Fibroblast of villous mesenchyme (primary cell): ENCODE measurements at regions not wholly inside any gene's neighbourhood (a gene's known extent, or its start where the extent isn't known, plus 50 kb on each side); places are given as distances from the start of the nearest gene placed in this dataset.

Experiments
- DNase-seq: peaks from one replicate; pipeline ENCODE4 v3.0.0-alpha.2; 2010; ENCODE audit warnings: low read depth
- H3K4me3 ChIP-seq: 2 replicates; pipeline ENCODE4 v1.5.1; 2011; ENCODE audit warnings: low read depth, mild to moderate bottlenecking, low read length
- CTCF ChIP-seq: IDR thresholded peaks from 2 replicates; pipeline ENCODE4 v1.5.1; 2012; ENCODE audit warnings: low read depth, mild to moderate bottlenecking, low read length; ENCODE audit not compliant: insufficient read depth

DNA sequence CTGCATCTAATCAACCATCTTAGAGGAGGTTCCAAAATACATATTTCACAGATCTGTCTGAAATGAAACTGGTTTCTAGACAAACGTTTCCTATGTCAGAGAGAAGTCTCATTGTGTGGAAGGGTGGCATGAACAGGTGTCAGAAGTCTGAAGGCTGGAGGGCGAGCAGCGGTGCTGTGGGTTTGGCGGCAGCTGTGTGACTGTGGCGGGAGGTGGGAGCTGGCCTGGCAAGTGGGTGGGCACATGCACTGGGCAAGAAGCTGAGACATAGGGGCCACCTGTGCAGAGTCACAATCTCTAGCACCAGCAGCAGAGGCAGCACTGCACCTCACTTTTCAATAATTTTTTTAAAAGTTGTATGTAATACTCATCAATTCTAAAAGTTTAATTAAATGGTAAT lies 346.3 kb downstream of the DSC3 start:
- DNase-seq, result no peak
- no peak overlapping the region for H3K4me3 ChIP-seq
- TF ChIP-seq CTCF, result no peak

- no peak for DNase-seq
- H3K4me3 ChIP-seq, result no peak overlapping the region
- no peak for TF ChIP-seq CTCF
These were observed 347.8 kb downstream of the DSC3 start for GRCh38 chr18:30694773-30695172.

DNA sequence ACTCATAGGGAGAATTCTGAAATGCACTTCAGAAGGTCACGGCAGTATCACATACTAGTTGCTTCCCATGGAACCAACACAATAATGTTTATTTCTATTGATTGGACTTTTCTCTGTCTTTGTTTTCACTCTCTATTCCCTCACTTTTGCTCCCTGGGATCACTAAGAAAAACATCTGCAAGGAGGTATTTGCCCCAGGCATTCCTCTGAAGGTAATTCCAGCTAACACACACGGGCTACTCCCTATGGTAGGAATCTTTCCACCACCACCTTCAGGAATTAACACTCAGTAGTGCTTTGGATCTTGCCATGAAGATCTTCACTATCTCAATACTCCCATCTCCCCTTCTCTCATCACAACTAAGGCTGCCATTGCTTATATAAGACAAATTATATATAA lies 353.3 kb downstream of the DSC3 start:
- DNase-seq, result no peak
- TF ChIP-seq CTCF, result no peak
- no peak overlapping the region for H3K4me3 ChIP-seq

- no peak overlapping the region for H3K4me3 ChIP-seq
- no peak for TF ChIP-seq CTCF
- no peak for DNase-seq
These were observed 355.0 kb downstream of the DSC3 start for GRCh38 chr18:30687501-30687900.

DNA sequence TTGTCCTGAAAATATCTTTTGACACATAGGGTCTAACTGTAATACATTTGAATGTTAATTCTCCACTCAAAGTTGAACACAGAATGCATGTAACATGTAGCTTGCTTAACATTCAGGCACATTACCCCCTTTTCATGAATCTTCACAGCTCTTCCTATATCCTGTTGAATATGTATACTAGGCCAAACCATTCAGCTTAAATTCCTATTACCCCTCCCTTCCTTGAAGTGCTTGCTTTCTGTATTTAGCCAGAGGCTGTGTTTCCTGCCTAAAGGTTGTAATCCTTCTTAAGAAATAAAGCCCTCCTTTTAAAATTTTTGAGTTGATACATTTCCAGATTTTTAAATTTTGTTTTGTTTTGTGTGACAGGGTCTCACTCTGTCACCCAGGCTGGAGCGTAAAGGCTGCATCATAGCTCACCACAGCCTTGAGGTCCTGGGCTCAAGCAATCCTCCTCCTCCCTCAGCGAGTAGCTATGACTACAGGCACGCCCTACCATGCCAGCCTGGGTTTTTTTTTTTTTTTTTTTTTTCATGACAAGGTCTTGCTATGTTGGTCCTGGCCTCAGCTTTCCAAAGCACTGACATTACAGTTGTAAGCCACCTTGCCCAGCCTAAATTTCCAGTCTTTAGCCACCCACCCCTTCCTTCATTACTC lies 357.6 kb downstream of the DSC3 start:
- H3K4me3 ChIP-seq, result no peak overlapping the region
- no peak for TF ChIP-seq CTCF
- DNase-seq, result no peak

DNA sequence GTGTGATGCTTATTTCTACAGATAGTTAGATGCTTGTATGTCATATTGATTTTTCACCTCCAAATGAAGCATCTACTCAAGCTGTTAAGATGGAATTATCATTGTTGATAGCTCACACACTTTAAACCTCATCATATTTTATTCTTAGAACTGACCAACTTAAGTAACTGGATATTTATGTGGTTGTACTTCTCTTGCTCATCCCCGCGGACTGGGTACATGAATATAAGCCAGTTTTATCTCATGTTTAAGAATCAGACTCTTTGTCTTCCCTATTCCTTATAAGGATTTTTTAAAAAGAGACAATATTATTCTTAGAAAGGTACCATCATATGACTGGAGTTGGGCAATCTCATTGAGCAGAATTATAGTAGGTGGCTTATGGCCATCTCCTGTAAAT lies 358.7 kb downstream of the DSC3 start:
- no peak for TF ChIP-seq CTCF
- no peak for DNase-seq
- no peak overlapping the region for H3K4me3 ChIP-seq

DNA sequence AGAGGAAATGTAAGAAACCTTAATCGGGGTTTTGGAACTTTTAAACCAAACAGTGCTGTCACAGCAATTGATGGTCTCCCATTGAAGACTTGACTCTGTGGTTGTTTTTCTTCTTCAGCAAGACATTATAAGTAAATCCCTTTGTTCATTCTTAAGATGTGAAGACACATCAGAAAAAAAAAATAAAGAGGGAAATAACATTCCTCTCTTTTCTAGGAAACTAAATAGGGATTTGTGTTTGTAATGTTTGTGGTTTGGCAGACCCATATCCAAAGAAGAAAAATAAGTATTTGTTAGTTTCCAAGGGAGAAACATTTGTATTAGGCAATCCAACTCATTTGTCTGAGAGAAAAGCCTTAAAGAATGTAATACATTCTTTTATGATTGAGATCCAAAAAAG lies 359.9 kb downstream of the DSC3 start:
- no peak overlapping the region for H3K4me3 ChIP-seq
- TF ChIP-seq CTCF, result no peak
- DNase-seq, result no peak
